ENCODE measurements at regions not wholly inside any gene's neighbourhood (a gene's known extent, or its start where the extent isn't known, plus 50 kb on each side); places are given as distances from the start of the nearest gene placed in this dataset.

DNA sequence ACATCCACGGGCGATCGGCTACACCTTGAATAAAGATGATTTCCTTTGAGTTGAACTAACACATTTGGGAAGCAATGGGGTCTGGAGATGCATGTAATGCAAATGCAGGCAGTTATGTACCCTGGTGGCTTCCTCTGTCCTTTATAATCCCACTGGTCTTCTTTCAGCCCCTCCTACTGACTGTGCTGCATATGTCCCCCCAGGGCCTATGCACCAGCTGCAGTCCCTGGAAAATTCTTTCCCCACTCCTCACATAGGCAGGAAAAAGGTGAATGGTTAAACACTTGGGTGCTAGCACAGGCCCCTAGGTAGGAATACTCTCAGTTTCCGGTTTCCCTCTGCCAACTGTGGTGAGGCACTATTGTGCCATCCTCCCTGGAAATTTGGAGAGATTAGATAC, 294.8 kb upstream of the SOX5 start:
- TF ChIP-seq CTCF (IDR thresholded peaks at IDR 0.05; ENCODE audit: extremely low read depth in 1 of 2, insufficient read depth in 1 of 2, low read depth in 1 of 2, low read length in 2 of 2) (no peak), POLR2A (IDR thresholded peaks at IDR 0.05; ENCODE audit: low read depth, low read length) (no peak), GATA2 (IDR thresholded peaks at IDR 0.05; ENCODE audit: insufficient read depth, insufficient read length, low read depth, low read length) (no peak), POLR2AphosphoS5 (IDR thresholded peaks at IDR 0.05; ENCODE audit: insufficient read depth, low read depth, low read length) (no peak), EZH2 (IDR thresholded peaks at IDR 0.05; ENCODE audit: borderline replicate concordance, low read depth, low read length, severe bottlenecking) (no peak), MYC (IDR thresholded peaks at IDR 0.05; ENCODE audit: low read depth, low read length) (no peak), JUN (IDR thresholded peaks at IDR 0.05; ENCODE audit: borderline replicate concordance, insufficient read depth, insufficient read length, low read depth) (no peak), FOS (IDR thresholded peaks at IDR 0.05; ENCODE audit: borderline replicate concordance, insufficient read depth, low read length) (no peak)
- TF ChIP-seq, protein P1, sequence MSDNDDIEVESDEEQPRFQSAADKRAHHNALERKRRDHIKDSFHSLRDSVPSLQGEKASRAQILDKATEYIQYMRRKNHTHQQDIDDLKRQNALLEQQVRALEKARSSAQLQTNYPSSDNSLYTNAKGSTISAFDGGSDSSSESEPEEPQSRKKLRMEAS (IDR thresholded peaks at IDR 0.05; ENCODE audit: insufficient read depth, insufficient read length), result no peak
